GM12874 (cell line): ENCODE measurements at regions not wholly inside any gene's neighbourhood (a gene's known extent, or its start where the extent isn't known, plus 50 kb on each side); places are given as distances from the start of the nearest gene placed in this dataset.

Source experiments
- TF ChIP-seq, protein P1 (sequence below): IDR thresholded peaks from 2 replicates; pipeline ENCODE4 v1.5.1; 2011; ENCODE audit warnings: low read depth, mild to moderate bottlenecking, control low read depth, low read length, moderate library complexity; ENCODE audit not compliant: insufficient read depth

DNA sequence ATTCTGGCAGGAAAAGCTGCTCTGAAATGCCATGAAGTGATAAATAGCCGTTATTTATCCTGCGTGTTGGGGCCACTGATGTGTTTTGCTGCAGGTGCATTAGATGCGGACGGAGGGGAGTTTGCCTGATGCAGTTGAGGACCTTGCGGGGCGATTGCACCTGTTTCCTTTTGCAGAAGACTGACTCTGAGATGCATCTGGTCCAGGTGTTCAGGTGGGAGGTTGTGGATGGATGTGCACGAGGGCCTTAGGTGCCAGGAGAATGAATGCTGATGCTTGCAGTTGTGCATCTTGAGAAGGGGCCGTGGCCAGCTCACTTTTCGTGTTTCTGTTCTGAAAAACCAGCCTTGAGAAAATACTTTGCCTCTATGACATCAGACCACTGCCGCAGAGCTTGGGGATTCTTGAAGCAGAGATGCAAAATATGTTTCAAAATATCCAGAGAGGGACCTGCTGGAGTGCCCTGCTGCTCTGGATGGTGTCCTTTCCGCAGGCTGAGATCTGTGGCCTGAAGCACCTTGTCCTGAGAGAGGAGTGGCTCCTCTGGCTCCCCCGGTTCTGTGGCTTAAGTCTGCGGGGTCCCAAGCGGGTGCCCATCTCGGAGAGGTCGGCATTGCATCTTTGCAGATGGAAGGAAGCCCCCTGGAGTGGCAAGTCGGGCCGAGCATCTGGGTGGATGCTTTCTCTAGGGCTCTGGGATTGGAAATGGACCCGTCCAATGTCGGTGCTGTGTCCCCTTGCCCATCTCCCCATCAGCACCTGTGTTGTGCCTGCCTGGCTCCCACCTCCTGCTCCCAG, 1031.1 kb downstream of the TBC1D22A start:
- TF ChIP-seq, protein P1, sequence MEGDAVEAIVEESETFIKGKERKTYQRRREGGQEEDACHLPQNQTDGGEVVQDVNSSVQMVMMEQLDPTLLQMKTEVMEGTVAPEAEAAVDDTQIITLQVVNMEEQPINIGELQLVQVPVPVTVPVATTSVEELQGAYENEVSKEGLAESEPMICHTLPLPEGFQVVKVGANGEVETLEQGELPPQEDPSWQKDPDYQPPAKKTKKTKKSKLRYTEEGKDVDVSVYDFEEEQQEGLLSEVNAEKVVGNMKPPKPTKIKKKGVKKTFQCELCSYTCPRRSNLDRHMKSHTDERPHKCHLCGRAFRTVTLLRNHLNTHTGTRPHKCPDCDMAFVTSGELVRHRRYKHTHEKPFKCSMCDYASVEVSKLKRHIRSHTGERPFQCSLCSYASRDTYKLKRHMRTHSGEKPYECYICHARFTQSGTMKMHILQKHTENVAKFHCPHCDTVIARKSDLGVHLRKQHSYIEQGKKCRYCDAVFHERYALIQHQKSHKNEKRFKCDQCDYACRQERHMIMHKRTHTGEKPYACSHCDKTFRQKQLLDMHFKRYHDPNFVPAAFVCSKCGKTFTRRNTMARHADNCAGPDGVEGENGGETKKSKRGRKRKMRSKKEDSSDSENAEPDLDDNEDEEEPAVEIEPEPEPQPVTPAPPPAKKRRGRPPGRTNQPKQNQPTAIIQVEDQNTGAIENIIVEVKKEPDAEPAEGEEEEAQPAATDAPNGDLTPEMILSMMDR, result no peak

DNA sequence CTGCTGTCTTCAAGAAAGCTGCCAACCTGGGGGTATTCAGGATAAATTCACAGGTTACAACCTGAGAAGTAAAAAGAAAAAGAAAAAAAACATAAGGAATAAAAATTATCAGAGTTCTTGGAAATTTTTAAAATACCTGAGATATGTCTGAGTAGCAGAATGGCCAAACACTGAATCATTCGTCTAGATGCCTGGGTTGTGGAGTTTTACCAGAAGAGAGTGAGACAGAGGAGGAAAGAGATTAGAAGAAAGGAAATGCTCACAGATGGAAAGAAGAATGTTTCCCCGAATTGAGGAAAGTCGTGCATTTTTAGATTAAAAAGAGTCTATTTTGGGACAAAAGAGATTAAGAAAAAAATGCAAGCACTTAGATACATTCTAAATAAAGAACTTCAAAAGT, 1026.7 kb downstream of the TBC1D22A start:
- TF ChIP-seq, protein P1, result no peak

DNA sequence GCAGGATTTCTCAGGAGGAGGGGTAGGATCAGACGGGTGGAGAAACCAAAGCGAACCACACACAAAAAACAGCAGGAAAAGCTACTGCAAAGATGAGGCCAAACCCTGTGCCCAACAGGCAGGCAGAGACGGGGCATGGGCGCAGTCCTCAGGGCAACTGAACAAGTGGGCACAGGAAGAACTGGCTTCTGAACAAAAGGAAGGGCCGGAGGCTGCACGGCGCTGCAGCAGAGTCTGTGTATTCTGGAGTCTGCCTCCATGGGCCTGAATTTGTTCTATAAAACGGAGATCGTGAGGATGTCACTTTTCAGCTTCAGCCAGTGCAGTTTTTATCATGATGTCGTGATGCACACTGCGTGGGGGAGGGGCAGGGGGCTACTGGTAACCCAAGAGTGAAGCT, 1026.0 kb downstream of the TBC1D22A start:
- TF ChIP-seq, protein P1, result no peak

DNA sequence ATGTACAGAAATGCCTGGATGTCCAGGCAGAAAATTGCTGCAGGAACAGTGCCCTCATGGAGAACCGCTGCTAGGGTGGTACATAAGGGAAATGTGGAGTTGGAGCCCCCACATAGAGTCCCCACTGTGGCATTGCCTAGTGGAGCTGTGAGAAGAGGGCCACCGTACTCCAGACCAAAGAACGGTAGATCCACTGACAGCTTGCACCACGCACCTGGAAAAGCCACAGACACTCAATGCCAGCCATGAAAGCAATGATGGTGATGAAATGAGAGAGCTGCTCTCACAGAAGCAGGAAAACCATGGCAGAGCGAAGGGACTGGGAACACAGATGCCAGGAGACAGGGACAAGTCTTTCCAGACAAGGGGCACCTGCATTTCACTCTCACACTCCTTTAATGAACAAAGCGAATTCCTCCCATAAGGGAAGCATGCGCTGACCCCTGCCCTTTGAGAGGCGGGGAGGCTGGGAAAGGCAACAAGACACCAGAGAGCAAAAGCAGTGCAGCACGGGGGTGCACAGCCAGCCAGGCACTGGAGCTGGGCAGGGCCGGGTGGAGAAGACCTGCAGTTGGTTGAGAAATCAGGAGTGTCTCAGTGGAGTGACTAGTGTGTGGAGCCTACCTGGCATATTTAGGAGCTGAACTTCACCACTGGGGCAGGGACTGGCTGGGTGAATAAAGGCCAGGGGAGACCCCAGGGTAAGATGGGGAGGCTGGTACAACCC, 1025.2 kb downstream of the TBC1D22A start:
- TF ChIP-seq, protein P1, result no peak

DNA sequence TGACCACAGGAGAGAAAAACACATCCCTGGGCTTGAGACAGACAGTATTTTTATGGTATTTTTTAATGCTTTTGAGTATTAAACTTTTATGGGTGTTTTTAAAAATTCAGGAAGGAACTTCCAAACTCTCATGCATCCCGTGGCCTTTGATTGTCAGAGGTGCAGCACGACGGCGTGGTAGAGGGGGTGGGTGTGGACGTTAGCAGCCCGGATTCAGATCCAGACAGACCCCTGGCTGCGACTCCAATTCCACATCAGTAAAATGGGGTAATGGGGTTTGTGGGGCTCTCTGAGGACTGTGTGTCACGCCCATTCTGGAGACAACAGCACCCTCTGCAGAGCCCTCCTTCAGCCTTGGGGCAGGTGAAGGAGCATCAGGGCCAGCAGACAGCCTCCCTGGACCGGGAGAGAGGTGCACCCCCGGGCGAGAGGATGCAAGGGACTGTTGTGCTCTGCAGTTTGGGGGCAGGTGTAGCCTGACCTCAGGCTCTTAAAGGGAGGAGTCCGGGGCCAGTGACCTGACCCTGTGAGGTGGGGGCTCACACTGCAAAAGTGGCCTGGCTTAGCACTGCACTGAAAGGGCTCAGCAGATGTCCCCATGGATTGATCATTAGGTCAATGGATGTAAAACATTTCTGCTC, 1024.3 kb downstream of the TBC1D22A start:
- TF ChIP-seq, protein P1, result no peak

DNA sequence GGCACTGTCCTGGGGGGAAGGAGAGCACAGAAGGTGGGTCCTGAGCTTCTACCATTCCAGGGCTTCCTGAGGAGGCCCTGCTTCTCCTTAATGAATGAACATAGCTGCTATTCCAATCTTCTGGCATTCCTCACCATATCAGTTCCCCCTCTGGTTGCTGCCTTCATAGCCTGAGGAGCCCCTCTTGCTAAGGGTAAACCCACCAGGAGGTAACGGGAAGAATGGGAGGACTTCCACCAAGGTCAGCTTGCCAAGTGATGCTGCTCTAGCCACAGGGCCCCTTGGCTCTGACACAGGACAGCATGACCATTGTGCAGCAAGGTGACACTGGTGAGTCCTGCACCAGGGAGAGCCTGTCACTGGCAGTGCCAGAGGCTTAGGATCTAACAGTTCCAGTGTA, 1022.5 kb downstream of the TBC1D22A start:
- TF ChIP-seq, protein P1, result no peak

DNA sequence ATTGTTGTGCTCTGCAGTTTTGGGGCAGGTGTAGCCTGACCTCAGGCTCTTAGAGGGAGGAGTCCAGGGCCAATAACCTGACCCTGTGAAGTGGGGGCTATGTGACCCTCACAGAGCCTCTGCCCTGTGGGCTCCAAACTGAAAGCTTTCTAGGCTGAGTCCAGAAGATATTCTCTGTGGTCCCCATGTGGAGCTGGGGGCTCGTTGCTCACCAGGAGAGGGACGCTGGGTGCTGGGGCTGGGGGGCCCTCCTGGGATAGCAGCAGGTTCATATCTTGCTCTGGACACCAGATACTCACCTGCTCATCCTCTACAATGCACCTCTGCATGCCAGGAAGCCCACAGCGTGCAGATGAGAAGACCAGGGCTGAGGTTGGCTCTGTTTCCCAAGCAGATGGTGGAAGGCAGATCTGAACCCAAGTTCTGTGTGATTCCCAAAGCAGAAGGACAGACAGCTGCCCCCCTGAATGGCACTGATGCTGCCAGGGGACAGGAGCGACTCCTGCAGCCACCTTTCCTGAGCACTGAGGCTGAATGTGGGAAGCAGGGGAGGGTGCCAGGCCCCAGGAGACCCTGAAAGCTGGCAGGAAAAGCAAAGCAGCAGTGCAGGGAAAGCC, 1022.0 kb downstream of the TBC1D22A start:
- TF ChIP-seq, protein P1, result no peak
